GM21390 (cell line): ENCODE measurements at regions not wholly inside any gene's neighbourhood (a gene's known extent, or its start where the extent isn't known, plus 50 kb on each side); places are given as distances from the start of the nearest gene placed in this dataset.
"Not testable (repeated sequence)": the region's sequence is repeated elsewhere in the genome, so short reads cannot be mapped to it uniquely, and the experiment has no call there.

Experiments
- ATAC-seq: cut with Tn5 transposase; IDR thresholded peaks from one replicate; pipeline ENCODE4 v1.9.1; 2021; ENCODE audit not compliant: unreplicated experiment

DNA sequence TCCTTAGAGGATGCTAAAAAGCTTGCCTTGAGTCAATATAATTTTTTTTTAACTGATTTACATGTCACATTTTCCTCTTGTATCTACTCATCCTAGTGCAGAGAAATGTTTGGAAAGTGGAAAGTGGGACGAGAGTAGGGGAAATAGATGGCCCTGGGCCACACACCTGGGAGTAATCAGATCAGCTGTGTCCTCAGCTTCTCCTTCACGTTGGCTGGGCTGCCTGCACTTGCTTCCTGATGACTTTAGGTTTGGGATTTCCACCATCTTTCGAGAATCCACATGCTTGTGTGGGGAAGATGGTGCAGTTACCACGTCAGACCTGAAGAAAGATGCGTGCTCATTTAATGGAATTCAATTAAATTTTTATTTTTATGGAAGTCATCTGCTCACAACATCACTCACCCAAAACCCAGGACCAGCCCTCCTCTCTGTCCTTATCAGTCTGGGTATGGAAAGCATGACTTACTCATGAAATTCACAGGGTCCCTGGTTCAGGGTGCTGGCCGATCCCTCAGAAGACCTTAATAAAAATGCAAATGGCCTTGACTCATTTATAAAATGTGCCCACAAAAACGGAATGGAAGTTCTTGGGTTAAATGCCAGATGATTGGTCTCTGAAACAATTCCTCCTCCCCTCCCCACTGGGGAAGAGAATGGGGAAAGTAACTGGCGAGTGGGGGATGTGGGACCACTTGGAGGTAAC is 74.5 kb upstream of the TIAM2 start:
- ATAC-seq: no peak

DNA sequence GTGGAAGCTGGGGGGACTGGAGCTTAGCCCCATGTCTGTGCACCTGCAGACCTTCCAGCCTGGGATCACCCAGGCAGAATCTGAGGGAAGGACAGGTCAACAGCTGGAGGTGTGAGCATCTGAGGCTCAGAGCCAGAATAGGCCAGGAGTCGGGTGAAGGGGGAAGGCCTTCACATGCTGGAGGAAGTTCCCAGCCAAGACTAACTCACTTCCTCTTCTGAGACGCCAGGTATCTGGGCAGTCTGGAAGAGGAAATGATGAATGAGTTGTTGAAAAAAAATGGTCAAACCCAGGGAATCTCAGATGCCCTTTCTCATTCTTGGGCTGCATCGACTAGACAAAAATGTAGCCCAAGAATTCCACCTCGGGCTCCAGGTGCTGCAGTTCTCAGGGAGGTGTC is 73.6 kb upstream of the TIAM2 start:
- peak; percentile 75 for ATAC-seq

DNA sequence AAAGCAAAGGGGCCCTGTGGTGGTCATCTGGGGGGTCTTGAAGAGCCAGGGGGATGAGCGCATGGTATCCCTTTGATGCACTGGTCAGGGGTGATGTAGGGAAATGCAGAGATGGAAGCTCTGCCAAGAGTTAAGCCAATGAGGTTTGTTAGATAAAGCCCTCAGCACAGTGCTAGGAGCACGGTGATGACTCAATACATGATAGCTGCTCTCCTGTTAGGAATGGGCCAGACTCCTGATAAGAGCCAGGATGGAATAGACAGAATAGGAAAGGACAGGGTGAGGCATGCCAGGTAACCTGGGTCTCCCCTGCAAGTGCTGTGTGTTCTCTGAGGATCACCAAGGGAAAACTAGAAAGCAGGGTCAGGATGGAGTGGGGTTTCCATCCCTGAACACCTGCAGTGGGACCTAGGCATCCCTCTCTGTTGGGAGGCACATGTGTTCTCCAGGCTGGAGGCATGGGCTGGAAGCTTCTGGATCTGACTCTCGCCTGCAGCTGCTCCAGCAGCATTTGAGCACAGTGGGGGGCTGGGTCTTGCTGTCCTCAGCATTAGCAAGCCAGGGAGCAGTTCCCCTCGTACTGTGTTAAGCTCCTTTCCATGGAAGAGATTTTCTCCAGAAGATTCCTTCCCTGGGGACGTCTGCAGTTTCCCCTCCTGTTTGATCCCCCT is 71.8 kb upstream of the TIAM2 start:
- no peak for ATAC-seq

DNA sequence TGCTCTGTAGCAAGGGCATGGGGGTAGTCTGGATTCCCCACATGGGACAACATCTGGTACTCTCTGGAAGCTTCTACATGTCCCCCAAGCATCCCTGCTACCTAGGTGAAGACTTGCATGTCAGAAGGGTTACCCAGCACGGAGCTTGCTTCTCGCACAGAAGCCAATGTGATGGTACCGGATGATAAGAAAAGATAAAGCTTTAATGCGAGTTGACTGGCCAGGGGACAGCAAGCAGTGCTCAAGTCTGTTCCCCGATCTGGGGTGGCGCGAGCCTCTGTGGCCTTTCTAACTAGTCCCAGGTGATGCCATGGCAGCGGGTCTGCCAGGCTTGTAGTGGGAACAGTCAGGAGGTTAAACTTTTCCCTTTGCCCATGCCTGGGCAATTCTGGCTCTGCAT is 70.0 kb upstream of the TIAM2 start:
- no peak for ATAC-seq

DNA sequence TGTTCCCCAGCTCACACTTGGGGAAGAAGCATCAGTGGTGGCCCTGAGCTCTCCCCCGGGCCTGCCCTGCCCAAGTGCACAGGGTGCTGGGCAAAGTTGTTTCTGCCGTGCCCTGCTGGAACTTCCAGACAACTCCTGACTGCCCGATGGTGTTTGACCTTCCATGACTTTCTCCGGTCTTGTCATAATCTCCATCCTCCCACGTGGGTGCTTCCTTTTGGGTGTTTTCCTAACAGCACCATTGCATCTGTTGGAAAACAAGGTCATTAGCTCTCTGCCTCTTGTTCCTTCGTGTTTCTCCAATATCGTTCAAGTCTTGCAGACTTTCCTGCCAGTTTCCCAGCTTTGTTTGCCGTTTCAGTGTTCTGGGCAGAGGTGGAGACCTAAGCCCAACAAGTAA is 68.7 kb upstream of the TIAM2 start:
- no peak for ATAC-seq

DNA sequence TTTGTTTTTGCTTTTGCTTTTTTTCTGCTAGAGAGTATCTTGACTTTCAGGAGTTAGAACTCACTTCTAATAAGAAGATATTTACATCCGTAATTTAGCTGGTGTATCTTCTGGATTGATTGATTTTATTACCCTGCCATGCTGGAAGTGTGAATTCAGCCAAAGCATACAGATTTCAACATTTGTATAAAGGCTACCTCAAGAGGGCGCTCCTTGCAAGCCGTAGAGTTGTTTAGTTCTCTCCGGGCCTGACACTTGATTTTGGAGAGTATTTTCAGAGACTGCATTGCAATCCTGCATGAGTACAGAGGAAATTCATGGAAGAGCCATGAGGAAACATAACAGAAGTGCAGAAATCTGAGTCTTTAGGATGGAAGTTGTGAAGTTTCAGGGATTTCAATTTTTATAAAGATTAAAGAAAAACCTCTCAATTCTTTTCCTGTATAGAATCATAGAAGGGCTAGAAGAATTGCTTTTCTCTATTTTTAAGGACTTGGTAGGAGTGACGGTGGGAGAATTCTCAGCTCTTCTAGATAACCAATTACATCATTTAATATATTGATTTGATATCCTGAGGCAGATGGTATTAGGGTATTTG is 66.7 kb upstream of the TIAM2 start:
- ATAC-seq: peak; percentile 63

DNA sequence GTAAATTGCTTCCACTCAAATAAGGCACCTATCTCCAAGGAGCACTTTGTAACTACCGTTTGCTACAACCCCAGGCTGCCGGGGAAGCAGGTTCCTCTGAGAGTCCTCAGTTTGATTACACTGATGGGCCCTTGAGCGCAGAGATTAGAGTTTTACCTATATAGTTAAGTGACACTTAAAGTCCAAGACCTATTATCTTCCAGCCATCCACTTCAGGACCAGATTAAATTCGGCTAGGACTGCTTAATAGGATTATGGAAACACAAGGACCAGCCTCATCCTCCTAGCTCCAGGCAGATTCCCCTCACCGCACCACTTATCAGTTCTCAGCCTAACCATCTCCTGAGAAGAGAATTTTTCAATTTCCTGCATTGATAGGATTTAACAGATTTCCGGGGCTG is 64.7 kb upstream of the TIAM2 start:
- ATAC-seq: no peak

DNA sequence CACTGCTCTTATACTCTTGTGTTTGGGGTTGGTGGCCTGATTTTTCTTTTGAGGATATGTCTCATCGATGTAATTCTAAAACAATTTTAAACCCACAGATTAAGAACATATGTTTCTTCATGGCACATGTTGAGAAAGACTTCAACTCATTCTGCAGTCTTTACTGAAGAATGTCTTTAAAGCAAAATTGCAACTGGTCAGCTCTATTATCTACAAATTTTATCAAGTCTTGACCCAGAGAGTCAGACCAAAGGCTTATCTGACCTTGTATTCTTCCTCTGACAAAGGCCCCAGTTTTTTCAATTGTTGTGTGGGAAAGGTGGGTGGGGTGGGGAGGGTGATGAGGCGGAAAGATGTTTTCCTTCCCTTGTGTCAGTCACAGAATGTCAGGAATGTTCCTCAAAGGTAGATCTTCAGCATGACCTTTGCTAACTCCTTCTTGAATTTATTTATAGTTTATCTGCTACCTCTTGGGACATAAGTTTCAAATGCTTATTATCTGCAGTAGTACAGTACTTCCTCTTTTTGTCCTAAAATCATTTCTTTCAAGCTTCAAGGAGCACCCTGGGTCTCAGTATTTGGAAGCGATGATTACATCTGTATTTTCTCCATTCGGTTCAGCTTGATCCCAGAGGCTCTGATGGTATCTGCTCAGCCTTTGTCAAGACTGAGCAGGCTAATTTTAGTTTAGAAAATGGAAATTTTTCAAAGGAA is 63.2 kb upstream of the TIAM2 start:
- ATAC-seq: no peak

DNA sequence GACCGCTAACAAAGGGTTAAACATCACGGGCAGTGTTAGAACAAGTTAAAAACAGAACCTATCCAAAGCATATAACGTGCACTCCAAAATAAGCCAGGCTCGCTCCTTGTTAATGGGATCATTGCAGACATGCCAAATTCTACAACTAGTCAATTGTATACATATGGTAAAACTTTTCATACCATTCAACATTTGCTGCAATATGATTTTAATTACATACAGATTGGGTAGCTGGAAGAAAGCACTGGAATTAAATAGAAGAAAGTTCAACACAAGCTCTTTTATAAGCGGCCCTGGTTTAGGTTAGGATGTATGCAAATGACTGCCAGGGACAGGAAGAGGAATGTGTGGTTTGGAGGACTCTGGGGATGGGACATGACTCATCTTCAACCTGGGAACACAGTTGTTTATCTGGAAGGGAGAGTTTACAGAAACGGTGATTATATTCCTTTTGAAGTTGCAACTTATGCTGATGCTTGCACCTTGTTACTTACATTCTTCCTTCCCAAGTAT is 62.5 kb upstream of the TIAM2 start:
- ATAC-seq: no peak

DNA sequence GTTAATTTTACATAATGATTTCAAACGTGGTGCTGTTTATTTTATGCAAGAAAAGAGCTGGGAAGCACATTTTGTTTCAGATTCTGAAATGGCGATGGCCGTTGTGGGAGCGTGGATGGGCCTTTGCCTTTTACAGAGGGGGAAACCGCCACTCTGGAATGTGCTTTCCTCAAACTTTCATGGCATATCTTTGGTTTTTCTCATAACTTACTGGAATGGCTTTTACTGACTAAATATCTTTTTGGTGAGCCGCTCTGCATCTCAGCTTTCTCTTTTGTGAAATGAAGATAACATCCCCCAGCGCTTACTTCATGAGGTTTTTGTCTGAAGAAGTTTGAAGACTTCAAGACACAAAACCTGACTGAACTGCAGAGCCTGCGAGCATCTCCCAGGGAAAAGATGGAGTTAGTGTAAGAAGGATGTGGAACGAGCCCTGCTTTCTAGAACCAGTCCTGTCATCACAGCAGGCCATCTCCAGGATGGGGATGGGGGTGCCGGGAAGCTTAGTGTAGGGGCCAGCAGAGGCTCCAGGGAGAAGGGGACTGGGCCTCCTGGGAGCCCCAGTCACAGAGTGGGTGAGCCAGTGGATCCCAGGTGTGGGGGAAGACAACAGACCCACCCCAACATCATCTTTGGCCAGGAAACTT is 61.8 kb upstream of the TIAM2 start:
- ATAC-seq: no peak

DNA sequence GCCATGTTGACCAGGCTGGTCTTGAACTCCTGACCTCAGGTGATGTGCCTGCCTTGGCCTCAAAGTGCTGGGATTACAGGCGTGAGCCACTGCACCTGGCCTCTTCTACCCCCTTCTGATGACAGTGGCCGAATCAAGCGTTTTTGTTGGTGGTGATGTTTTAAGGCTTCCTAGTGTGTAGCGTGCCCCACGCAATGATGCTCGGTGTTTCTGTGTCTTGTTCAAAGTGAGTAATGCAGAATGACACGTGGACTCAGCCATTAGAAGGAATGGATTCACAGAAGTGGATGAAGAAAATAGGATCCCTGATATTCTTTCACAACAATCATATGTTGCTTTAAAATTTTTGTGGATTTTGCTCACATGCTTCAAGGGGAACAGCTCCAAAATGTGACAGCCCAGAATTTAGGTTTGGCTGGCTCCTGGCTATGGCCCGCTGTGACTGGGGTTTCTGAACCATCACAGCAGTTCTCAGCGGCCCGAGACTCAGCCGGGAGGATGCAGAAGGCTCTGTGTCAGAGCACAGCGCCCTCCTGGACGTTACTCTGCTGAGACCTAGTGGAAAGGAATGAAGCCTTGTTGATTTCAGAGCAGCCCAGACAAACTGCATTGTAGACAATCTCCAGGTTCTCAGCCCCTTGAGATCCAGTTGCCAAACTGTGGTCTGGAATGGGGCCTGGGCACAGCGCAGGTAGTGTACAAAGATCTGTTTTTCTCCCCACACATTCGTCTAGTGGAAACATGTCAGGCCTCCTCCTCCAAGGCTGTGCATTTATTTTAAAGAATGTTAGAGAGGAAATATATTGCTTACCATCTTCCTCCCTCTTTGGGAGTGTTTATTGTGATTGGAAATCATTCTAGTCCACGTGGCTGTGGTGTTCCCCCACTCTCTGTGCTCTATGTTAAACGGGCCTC is 57.6 kb upstream of the TIAM2 start:
- no peak for ATAC-seq

DNA sequence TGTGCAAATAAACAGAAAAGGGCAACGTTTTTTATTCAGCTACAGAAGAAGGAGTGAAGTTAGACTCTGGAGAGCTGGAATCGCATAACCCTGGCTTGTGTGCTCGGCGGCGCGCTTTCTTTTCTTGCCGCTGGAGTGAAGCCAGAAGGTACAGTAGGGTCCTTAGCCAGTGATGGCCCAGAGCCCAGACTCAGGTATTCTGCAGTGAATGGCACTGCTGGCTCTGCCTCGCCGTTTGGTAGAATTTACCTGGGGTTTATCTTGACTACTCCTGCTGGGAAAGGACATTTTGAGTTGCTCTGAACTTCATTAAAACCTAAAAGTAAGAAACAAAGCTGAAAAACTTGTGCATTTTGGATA is 56.9 kb upstream of the TIAM2 start:
- no peak for ATAC-seq

DNA sequence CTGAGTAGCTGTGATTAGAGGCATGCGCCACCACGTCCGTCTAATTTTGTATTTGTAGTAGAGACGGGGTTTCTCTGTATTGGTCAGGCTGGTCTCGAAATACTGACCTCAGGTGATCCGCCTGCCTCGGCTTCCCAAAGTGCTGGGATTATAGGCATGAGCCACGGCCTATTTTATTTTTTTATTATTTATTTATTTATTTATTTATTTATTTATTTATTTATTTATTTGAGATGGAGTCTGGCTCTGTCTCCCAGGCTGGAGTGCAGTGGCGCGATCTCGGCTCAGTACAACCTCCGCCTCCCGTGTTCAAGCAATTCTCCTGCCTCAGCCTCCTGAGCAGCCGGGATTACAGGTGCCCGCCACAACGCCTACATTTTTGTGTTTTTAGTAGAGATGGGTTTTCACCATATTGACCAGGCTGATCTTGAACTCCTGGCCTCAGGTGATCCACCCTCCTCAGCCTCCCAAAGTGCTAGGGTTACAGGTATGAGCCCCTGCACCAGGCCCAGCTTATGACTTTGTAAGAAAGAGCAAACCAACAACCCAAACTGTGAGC is 56.3 kb upstream of the TIAM2 start:
- ATAC-seq: not testable (repeated sequence)

DNA sequence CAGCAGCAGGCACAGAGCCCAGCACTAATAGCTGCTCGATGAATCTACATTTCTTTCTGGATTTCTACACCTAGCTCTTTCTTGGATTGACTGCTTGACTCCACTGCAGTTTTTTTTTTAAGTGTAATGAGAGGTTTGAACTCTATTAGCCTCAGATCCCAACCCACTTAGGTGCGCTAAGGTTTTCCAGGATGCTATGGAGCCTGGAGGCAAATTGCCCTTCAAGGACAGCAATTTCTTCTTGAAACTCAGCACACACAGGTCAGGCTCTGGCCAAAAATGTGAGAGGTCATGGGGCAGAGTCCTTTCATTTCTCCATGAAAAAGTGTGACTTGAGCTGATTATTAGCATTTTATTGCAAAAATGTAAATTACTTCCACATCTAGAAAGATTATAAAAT is 52.3 kb upstream of the TIAM2 start:
- ATAC-seq: no peak

DNA sequence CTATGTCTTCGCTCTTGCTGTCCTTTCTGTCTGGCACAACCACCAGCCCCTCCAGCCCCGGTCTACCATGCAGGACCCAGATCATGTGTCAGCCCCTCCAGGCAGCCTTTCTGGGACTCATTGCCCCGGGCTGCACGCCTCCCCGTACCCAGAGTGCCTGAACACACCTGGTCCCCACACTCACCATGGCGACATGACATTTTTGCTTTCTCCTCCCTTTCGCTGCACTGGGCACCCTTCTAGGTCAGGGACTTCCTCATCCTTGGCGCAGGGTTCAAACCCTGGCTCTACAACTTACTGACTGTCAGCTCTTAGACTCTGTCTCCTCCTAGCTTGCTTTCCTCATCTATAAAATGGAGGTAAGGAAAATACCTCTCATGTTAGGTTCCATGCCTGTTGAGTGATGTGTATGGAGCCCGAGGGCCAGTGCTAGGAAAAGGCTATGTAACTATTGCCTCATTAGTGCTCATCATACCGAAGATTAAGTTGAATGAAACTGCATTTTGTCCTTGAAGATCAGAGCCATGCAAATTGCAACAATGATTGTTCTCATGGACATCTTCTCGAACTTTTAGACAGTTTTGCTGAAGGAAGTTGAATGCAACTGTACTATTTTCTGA is 49.7 kb upstream of the TIAM2 start:
- ATAC-seq: no peak
